ENCODE measurements at regions not wholly inside any gene's neighbourhood (a gene's known extent, or its start where the extent isn't known, plus 50 kb on each side); places are given as distances from the start of the nearest gene placed in this dataset.
"Not testable (repeated sequence)": the region's sequence is repeated elsewhere in the genome, so short reads cannot be mapped to it uniquely, and the experiment has no call there.

DNA sequence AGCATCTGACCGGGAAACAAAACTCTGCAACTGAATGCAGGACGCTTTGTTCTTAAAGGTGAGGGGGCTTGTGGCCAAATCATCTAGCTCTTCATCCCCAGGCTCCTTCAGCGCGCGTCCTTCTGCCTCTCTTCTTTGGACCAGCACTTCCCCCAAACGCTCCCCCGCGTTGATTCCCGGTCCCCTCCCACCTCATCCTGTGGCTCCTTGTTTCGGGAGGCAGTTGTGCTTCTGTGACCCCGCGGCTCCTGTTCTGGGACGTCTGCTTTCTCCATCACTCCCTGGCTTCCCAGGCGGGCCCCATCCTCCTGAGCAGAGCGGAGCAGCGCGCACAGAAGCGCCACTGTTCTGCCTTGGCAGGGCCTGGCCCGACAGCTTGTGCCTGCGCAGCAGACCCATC is 109.7 kb upstream of the ZNG1E start:
- DNase-seq: not testable (repeated sequence)

DNA sequence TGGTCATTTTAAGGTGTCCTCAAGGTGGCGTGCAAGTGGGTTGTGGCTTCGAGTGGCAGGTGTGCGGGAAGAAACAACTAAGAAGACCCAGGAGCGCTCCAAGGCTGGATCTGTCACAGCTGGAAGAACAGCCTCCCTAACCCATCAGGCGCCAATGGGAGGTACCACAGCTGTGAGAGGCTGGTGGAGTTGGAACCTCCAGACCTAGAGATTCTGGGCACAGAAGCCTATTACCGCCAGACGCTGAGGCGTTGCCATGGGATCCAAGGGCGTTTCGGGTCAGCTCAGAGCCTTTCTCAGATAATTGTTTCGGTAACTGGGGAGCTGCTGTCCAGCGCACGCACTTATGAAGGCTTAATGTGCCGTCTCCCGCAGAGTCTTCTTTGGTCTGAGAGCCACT is 156.7 kb upstream of the ZNG1E start:
- DNase-seq: not testable (repeated sequence)

DNA sequence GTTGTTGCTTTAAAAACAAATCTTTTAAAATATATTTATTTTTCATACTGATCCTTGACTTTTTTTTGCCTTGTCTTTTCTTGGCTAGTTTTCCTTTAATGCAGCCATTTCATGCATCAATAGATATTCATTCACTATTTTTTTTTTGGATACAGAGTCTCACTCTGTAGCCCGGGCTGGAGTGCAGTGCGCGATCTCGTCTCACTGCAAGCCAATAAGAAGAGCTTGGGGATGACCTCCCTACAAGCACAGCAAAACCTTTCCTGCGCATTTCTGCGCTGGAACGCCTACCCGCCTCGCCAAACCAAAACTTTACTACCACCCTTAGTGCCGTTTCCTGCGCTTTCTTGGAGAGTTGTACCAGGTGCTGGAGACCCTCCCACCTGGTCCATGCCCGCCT is 161.3 kb upstream of the ZNG1E start:
- DNase-seq: not testable (repeated sequence)

DNA sequence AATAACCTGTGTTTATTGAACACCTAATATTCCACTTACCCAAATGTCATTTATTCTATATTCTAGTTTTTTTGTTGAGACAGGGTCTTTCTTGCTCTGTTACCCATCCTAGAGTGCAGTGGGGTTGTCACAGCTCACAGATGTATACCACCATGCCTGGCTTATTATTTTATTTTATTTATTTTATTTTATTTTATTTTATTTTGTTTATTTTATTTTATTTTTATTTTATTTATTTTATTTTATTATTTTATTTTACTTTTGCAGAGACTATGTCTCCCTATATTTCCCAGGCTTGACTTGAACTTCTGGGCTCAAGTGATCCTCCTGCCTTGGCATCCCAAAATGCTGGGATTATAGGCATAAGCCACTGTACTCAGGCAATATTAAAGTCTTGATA is 167.8 kb upstream of the ZNG1E start:
- not testable (repeated sequence) for DNase-seq

DNA sequence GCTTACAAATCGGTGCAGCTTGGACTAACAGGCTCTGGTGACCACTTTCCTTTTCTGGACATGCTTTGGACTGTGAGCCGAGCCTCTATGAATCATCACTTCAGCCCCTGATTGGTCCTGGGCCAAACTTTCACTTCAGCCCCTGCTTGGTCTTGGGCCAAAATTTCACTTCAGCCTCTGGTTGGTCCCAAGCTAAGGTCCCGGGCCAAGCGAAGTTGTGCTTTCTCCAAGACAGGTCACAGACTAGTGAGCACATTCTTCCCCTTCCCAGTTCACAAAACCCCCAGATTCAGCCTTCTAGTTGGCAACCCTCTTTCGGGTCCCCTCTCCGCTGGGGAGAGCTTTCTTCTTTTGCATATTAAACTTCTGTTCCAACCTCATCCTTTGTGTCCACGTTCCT is 171.0 kb upstream of the ZNG1E start:
- DNase-seq: not testable (repeated sequence)

DNA sequence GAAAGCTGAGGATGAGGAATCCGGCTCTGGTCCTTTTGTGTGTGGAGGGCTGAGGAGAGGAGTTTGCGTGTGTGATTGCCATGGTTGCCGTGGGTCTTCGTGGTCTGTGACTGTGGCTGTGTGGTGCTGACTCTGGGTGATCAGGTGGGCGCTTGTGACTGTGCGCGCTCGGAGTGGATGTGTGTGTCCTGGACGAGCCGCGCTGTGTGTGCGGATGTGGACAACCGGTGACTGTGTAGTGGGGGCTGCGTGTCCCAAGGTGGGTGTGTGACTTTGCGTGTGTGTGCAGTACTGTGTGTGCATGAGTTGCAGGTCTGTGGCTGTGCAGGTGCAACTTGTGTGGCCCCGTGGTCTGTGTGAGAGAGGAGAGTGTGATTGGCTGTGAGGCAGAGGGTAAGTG is 172.0 kb upstream of the ZNG1E start:
- DNase-seq: not testable (repeated sequence)

DNA sequence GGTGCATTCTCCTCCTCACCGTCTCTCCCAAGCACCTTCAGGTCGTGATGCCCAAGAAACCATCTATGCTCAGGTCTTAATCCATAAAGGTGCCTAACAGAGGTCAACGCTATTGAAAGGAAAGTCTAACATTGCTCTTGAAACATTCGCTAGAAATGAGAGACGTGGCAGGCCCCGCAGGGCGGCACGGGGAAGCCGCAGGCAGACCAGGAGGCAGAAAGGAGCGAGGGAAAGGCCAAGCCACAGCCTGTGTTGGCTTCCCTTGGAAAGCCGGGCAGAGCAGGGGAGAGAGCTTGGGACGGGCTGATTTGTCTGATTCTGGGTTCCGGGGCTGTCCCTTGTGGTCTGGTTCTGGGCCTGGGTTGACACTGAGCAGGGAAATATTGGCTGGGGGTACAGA is 192.8 kb upstream of the ZNG1E start:
- not testable (repeated sequence) for DNase-seq

DNA sequence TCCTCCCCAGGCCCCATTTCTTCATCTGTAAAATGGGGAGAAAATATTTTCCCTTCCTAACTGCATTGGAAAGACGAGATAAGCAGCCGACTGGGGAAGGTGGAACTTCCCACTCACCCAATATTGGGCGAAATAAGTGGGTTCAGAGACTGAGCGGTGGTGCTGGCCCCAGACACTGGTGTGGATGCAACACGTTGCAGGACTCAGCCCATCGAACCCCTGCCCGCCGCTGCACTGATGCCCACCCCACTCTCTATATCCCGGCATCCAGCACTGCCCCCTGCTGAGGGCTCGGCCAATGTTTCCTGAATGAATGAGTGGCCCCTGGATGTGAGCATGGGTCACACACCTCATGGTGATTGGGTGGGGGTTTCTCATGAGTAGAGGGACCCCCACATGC is 194.4 kb upstream of the ZNG1E start:
- not testable (repeated sequence) for DNase-seq

DNA sequence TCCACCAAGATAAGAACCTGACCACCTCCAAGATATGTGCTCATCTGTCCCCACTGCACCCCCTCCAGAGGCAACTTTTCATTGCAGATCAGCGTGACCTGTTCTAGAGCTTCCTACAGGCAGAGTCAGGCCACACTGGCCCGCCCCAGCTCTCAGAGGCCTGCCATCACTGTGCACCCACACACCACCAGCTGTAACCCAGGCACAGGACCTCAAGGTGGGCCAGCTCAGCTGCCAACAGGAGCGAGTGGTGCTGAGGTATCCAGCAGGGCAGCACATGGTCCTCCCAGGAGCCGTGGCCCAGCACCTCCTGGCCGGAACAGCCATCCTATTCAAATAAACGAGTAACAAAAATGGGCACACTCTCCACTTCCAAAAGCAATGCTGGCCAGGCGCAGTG is 189.9 kb upstream of the FOXD4L5 start:
- not testable (repeated sequence) for DNase-seq

DNA sequence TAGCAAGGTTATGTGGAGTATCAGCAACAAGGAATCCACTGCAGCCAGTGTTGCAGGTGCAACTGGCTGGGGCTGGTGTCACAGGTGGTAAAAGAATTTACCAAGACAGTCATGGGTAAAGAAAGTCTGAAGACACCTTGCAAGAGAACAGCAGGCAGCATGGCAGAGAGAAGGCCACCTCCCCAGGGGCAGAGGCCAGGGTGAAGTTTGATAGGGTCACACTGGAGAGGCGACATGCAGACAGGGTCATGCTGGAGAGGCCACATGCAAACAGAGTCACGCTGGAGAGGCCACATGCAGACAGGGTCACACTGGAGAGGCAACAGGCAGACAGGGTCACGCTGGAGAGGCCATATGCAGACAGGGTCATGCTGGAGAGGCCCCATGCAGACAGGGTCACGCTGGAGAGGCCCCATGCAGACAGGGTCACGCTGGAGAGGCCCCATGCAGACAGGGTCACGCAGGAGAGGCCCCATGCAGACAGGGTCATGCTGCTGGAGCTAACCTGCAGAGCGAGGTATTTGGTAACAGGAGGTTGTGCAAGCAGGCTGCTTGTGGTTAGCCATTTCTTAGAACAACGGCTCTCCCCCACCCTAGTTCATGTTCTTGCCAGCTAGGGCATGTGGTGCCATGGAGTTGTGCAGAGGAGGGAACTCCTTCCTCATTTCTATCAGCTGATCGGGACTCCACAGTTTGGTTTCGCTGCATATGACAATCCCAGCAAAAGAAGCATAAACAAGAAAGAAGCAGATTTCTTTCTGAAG is 188.2 kb upstream of the FOXD4L5 start:
- not testable (repeated sequence) for DNase-seq

DNA sequence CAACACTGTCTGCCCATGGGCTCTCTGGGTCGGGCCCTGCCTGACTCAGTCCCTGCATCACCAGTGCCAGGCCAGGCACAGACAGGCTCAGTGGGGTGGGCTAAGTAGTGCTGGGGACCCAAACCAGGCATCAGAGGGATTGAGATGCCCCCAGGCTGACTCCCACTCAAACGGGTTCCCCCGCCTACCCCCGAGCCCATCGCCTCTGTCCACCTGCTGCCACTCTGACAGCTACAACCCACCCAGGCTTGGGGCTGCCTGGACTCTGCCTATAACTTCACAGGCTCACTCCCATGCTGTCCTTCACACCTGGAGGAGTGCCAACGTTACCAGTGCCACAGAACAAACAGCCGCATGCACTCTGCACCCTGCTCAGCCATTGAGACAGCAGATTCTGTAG is 186.1 kb upstream of the FOXD4L5 start:
- DNase-seq: not testable (repeated sequence)

DNA sequence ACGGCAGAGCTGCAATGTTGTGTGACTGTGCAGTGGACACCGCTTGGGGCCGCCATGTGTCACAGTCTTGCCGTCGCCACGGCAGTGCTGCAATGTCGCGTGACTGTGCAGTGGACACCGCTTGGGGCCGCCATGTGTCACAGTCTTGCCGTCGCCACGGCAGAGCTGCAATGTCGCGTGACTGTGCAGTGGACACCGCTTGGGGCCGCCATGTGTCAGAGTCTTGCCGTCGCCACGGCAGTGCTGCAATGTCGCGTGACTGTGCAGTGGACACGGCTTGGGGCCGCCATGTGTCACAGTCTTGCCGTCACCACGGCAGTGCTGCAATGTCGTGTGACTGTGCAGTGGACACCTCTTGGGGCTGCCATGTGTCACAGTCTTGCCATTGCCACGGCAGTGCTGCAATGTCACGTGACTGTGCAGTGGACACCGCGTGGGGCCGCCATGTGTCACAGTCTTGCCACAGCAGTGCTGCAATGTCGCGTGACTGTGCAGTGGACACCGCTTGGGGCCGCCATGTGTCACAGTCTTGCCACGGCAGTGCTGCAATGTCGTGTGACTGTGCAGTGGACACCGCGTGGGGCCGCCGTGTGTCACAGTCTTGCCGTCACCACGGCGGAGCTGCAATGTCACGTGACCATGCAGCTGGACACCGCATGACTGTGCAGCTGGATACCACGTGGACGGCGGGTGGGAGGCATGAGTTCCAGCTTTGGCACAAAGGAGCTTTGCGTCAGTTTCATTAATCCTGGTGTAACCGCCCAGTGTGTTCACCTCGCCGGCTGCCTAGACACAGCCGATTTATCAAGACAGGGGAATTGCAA is 182.1 kb upstream of the FOXD4L5 start:
- DNase-seq: not testable (repeated sequence)

DNA sequence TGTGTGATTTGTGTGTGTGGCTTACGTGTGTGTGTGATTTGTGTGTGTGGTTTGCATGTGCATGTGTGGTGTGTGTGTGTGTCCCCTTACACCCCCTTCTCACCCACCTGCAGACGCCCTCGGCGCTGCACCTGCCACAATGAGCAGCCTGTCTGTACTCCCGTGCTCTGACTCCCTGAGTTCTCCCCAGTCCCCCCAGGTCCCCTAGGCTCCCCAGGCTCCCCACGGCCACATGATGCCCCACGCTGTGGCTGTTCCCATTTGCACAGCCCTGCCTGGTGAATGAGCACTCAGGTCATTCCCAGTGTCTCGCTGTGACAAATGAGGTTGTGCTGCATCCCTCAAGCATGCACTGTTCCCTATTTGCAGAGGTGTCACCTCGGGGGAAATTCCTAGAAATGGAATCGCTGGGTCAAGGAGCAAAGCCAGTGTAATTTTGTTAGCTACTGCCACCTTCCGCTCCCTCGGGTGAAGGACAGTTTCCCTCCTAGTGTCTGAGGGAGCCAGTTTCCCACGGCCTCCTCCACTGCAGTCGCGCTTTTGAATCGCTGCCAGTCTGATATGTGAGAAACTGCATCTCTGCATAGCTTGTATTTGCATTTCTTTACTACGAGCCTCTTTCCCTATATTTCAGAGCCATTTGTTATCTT is 180.4 kb upstream of the FOXD4L5 start:
- not testable (repeated sequence) for DNase-seq

DNA sequence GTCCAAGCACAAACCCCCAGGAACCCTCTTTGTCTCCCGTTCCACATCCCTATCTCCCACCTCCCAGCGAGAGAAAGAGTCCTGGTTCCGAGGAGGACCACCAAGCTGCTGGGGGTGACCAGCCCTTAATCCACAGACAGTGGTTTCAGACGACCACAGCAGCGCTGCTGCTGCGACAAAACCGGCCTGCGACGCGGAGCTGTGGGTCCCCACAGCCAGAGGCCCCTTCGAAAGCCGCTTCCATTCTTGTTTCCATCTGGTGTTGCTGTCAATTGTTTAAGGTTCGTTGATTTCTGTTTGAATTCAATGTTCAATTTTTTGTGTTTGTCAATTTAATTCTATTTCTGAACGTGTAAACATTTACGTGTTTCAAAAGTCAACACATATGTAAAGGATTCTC is 177.5 kb upstream of the FOXD4L5 start:
- DNase-seq: not testable (repeated sequence)

DNA sequence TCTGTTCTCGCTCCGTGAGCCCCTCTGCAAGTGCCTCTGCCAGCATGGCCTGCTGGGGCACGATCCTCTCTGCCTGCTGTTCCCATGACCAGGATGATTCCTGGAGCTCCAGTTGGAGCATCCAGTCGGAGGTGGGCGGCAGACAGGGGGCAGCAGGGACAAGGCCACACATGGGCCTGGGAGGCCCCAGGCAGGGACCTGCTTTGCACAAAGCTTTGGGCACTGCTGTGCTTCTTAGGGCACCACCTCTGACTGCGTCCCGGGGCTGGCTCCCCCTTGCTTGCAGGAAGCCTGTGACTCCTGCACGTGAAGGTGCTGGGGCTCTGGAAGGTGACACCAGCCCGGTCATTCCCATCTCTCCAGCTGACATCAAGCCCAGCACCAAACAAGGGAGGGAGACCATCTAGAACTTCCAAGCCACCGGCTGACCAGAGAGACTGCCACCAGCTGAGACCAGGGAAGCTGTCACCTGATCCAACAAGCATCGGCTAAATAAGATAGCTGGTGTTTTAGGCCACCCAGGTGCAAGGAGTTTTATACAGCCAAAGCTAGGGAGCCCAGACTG is 174.8 kb upstream of the FOXD4L5 start:
- DNase-seq: no peak

DNA sequence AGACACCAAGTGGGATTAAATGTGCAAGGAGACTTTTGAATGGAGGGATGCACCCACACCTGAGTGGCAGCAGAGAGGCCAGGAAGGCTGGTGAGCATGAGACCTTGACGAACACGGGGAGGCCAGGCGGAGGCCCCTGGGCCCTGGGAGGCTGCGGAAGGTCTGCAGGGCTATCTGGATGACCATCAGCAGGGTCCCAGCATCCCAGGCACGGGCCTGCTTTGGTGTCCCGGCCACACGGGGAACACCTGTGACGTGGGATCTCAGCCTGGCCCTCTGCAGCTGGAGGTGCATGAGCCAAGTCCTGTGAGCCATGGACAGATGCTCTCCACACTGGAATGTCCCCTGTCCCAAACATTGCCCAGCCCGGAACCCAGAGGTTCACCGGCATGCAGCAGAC is 174.0 kb upstream of the FOXD4L5 start:
- DNase-seq: no peak

DNA sequence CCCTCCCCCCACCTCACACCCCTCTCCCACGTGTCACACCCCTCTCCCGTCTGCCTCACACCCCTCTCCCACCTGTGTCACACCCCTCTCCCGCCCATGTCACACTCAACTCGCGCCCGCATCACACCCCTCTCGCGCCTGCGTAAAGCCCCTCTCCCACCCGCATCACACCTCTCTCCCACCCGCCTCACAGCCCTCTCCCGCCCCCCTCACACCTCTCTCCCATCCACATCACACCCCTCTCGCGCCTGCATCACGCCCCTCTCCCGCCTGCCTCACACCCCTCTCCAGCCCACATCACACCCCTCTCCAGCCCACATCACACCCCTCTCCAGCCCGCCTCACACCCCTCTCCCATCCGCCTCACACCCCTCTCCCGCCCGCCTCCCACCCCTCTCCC is 173.5 kb upstream of the FOXD4L5 start:
- DNase-seq: no peak

DNA sequence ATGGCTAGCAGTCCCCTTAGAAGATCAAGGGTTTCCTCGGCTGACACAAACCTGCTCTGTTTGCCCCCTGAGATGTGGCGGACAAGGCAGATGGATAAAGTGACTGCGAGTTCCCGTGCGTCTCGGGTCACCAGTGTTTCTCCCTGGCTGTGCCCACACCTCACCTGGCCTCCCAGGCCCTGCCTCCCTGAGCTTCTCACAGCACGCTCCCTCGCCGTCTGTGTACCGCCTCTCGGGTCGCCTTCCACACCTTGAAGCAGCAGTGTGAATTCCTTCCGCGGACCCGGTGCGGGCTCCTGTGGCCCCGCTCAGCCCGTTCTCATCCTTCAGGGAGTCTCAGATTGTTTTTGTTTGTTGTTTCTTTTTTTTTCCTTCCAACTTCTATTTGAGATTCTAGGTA is 172.0 kb upstream of the FOXD4L5 start:
- DNase-seq: not testable (repeated sequence)

DNA sequence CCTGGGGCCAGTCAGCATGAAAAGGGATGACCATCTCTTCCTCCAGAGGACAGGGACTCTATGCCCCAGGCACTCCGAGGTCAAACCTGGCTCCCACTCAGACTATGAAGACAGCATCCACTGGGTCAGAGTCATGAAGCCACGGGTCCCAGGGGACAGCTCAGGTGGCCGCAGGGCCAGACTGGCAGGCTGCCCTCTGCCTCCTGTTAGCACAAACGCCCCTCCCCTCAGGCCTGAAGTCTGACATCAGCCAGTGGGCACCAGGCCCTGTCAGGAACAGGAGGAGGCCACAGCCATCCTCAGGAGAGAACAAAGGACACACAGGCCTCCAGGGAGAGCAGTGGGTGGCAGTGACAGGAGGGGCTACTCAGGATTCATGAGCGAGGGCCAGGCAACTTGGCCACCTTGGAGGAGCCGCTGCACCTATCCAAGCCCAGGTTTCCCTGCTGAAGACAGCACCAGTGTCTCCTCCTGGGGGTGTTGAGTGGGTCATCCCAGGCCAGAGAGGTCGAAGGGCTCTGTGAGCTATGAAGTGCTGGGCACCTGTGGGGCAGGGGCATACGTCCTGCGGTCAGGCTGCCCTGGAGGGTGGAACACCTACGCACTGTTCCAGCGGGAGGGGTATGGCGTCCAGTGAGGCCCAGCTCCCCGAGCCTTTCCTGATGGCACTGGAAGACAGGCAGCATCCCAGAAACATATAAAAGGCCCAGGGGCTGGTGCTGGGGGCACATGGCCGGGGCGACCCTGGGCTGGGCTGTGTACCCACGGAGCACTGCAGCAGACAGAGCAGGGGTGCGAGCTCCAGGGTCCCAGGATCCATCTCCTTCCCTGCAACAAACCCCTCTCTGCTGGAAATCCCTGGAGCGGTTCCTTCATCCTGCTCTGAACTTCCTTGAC is 171.0 kb upstream of the FOXD4L5 start:
- DNase-seq: not testable (repeated sequence)

DNA sequence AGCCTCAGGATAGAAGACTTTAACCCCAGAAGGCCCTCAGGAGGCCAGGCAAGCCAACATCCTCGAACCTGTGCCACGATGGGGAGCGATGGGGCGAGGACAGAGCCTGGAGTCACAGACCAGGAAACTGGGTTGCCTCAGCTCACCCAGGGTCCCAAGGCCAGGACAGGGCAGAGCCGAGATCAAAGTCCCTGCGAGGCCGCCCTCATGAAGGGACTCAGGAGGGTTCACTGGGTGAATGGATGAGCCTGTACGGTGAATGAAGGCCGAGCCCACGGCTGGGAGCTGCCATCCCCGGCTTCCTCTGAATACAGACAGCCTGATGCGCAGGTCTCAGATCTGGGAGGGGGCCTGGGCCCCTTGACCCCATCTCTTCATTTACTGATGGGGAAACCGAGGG is 170.1 kb upstream of the FOXD4L5 start:
- DNase-seq: not testable (repeated sequence)

DNA sequence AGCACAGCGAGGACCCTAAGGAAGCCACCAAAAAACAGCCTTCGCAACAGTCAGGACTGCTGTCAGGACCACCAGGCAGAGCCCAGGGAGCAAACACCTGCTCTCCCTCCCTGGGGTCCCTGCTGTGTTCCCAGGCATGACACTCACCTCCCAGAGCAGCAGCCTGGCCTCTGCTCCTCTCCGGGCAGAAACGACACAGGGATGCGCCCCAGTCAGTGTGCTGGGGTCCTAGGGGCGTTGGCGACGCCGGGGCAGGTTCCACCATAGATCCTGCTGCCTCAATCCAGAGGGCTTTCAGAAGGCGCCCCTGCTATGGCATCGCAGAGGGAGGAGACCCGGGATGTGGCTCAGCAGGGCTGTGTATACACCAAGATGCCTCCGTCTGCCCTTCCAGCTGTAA is 169.7 kb upstream of the FOXD4L5 start:
- not testable (repeated sequence) for DNase-seq

DNA sequence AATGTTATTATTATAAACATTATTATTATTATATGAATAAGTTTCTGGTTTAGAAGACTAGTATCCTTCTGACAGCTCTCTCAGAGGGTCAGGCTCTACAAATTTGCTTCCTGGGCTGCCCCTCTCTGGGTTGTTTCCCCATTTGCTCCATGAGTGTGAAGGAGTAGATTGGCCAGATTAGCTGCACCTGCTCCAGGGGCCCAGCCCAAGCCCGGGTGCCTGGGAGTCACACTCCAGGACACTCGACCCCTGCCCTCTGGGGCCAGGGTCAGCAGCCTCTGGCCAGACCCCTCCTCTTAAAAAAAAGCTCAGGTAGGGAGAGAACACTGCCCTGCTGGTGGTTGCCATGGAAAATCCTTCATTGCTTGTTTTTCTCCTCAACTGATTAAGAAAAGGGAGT is 169.0 kb upstream of the FOXD4L5 start:
- DNase-seq: not testable (repeated sequence)
